HepG2 (cell line): ENCODE measurements at regions not wholly inside any gene's neighbourhood (a gene's known extent, or its start where the extent isn't known, plus 50 kb on each side); places are given as distances from the start of the nearest gene placed in this dataset.
A peak's percentile ranks its signal among the peaks of the same experiment; 100 is the strongest.

Experiments
- GATAD1 ChIP-seq: IDR thresholded peaks from 2 replicates; pipeline ENCODE4 v1.6.1; 2016; ENCODE audit warnings: missing genetic modification reagents, missing compliant biosample characterization
- HOXA3 ChIP-seq: sonication (generic); formaldehyde crosslinking; IDR thresholded peaks from 2 replicates; pipeline ENCODE4 v1.5.0; 2020; ENCODE audit warnings: missing genetic modification reagents
- KAT2B ChIP-seq: fragments of 150-350 bp; IDR thresholded peaks from 2 replicates; pipeline ENCODE4 v1.6.1; 2014; ENCODE audit warnings: low read depth, low read length, borderline replicate concordance
- KAT7 ChIP-seq: IDR thresholded peaks from 2 replicates; pipeline ENCODE4 v1.6.1; 2018; ENCODE audit warnings: borderline replicate concordance, missing compliant biosample characterization
- MXD4 ChIP-seq: IDR thresholded peaks from 2 replicates; pipeline ENCODE4 v1.6.1; 2016; ENCODE audit warnings: mild to moderate bottlenecking, missing biosample characterization, missing genetic modification reagents
- RFX1 ChIP-seq: fragments of 450-650 bp; IDR thresholded peaks from 2 replicates; pipeline ENCODE4 v1.6.1; 2017
- TARDBP ChIP-seq: sonication (generic); formaldehyde crosslinking; IDR thresholded peaks from 2 replicates; pipeline ENCODE4 v1.8.0; 2022; ENCODE audit warnings: mild to moderate bottlenecking, missing genetic modification reagents
- ZFYVE20 ChIP-seq: sonication (generic); formaldehyde crosslinking; IDR thresholded peaks from 2 replicates; pipeline ENCODE4 v1.8.0; 2023; ENCODE audit warnings: low read depth, mild to moderate bottlenecking, moderate library complexity, missing genetic modification reagents, borderline replicate concordance
- ZKSCAN1 ChIP-seq: fragments of 150-350 bp; IDR thresholded peaks from 2 replicates; pipeline ENCODE4 v1.6.1; 2014; ENCODE audit warnings: low read length
- ZNF607 ChIP-seq: sonication (generic); formaldehyde crosslinking; IDR thresholded peaks from 2 replicates; pipeline ENCODE4 v1.5.1; 2020; ENCODE audit warnings: missing genetic modification reagents, mild to moderate bottlenecking, borderline replicate concordance
- ZSCAN31 ChIP-seq: sonication (generic); formaldehyde crosslinking; IDR thresholded peaks from 2 replicates; pipeline ENCODE4 v1.5.0; 2020; ENCODE audit warnings: low read depth, mild to moderate bottlenecking, missing genetic modification reagents
- TF ChIP-seq, protein P1 (sequence below): sonication (generic); formaldehyde crosslinking; IDR thresholded peaks from 2 replicates; pipeline ENCODE4 v1.4.0; 2020; ENCODE audit warnings: mild to moderate bottlenecking, missing genetic modification reagents, borderline replicate concordance
- TF ChIP-seq, protein P2 (sequence below): sonication (generic); formaldehyde crosslinking; IDR thresholded peaks from 2 replicates; pipeline ENCODE4 v1.5.0; 2020; ENCODE audit warnings: mild to moderate bottlenecking, missing genetic modification reagents, borderline replicate concordance
- TF ChIP-seq, protein P3 (sequence below): sonication (generic); formaldehyde crosslinking; IDR thresholded peaks from 2 replicates; pipeline ENCODE4 v1.4.0; 2020; ENCODE audit warnings: missing genetic modification reagents, borderline replicate concordance
- TF ChIP-seq, protein P4 (sequence below): sonication (generic); formaldehyde crosslinking; IDR thresholded peaks from 2 replicates; pipeline ENCODE4 v1.5.0; 2020; ENCODE audit warnings: mild to moderate bottlenecking, low read depth, missing genetic modification reagents, borderline replicate concordance
- TF ChIP-seq, protein P5 (sequence below): fragments of 450-650 bp; IDR thresholded peaks from 2 replicates; pipeline ENCODE4 v1.6.1; 2017

DNA sequence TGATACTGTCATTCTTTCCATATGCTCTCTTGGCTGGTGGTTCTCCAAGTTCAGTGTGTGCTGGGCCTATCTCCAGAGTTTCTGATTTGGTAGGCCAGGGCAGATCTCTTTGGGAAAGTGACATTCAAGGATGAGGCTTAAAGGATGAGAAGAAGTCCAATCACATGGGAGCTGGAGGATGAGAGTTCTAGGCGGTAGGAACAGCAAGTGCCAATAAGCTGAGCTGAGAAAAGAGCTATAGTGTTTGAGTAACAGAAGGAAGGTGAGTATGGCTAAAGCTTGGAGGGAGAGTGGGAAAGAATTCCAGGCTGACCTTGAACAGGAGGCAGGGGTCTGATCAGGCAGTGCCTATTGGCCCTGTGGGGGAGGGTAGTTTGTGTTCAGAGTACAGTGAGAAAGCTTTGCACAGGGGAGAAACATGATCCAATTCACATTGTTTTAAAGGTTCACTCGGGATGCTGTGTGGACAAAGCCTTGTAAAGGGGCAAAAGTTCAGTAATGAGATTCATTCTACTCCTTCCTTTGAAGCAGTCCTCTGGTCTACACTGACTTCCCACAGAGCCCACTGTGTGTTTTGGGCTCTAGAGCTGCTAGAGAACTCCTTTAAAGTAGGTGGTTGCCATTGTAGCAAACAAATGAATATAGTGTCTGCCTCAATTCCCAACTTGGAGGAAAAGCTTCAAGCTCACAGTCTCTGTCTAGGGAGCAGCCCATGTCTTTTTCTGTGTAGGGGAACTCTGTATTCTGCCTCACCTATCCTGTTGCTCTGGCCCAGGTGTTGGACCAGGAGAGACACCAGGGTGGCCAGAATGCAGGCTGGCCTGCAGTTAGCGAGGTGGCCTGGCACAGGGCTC lies 81.8 kb downstream of the FASTKD2 start (continued):
- TF ChIP-seq MXD4 (CRISPR knock-in tag), result 0 out of 2 replicates have a peak, but pooled peaks have one; percentile 50
- TF ChIP-seq KAT2B, result no peak
- TF ChIP-seq ZSCAN31 (CRISPR knock-in tag), result no peak; the same call in 1 of the 2 replicates
- TF ChIP-seq, protein P1, sequence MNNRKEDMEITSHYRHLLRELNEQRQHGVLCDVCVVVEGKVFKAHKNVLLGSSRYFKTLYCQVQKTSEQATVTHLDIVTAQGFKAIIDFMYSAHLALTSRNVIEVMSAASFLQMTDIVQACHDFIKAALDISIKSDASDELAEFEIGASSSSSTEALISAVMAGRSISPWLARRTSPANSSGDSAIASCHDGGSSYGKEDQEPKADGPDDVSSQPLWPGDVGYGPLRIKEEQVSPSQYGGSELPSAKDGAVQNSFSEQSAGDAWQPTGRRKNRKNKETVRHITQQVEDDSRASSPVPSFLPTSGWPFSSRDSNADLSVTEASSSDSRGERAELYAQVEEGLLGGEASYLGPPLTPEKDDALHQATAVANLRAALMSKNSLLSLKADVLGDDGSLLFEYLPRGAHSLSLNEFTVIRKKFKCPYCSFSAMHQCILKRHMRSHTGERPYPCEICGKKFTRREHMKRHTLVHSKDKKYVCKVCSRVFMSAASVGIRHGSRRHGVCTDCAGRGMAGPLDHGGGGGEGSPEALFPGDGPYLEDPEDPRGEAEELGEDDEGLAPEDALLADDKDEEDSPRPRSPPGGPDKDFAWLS (CRISPR knock-in tag), result no peak
- no peak for TF ChIP-seq ZNF607 (CRISPR knock-in tag)
- TF ChIP-seq RFX1, result no peak
- no peak for TF ChIP-seq ZFYVE20
- TF ChIP-seq, protein P2, sequence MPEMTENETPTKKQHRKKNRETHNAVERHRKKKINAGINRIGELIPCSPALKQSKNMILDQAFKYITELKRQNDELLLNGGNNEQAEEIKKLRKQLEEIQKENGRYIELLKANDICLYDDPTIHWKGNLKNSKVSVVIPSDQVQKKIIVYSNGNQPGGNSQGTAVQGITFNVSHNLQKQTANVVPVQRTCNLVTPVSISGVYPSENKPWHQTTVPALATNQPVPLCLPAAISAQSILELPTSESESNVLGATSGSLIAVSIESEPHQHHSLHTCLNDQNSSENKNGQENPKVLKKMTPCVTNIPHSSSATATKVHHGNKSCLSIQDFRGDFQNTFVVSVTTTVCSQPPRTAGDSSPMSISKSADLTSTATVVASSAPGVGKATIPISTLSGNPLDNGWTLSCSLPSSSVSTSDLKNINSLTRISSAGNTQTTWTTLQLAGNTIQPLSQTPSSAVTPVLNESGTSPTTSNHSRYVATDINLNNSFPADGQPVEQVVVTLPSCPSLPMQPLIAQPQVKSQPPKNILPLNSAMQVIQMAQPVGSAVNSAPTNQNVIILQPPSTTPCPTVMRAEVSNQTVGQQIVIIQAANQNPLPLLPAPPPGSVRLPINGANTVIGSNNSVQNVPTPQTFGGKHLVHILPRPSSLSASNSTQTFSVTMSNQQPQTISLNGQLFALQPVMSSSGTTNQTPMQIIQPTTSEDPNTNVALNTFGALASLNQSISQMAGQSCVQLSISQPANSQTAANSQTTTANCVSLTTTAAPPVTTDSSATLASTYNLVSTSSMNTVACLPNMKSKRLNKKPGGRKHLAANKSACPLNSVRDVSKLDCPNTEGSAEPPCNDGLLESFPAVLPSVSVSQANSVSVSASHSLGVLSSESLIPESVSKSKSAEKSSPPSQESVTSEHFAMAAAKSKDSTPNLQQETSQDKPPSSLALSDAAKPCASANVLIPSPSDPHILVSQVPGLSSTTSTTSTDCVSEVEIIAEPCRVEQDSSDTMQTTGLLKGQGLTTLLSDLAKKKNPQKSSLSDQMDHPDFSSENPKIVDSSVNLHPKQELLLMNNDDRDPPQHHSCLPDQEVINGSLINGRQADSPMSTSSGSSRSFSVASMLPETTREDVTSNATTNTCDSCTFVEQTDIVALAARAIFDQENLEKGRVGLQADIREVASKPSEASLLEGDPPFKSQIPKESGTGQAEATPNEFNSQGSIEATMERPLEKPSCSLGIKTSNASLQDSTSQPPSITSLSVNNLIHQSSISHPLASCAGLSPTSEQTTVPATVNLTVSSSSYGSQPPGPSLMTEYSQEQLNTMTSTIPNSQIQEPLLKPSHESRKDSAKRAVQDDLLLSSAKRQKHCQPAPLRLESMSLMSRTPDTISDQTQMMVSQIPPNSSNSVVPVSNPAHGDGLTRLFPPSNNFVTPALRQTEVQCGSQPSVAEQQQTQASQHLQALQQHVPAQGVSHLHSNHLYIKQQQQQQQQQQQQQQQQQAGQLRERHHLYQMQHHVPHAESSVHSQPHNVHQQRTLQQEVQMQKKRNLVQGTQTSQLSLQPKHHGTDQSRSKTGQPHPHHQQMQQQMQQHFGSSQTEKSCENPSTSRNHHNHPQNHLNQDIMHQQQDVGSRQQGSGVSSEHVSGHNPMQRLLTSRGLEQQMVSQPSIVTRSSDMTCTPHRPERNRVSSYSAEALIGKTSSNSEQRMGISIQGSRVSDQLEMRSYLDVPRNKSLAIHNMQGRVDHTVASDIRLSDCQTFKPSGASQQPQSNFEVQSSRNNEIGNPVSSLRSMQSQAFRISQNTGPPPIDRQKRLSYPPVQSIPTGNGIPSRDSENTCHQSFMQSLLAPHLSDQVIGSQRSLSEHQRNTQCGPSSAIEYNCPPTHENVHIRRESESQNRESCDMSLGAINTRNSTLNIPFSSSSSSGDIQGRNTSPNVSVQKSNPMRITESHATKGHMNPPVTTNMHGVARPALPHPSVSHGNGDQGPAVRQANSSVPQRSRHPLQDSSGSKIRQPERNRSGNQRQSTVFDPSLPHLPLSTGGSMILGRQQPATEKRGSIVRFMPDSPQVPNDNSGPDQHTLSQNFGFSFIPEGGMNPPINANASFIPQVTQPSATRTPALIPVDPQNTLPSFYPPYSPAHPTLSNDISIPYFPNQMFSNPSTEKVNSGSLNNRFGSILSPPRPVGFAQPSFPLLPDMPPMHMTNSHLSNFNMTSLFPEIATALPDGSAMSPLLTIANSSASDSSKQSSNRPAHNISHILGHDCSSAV (CRISPR knock-in tag), result no peak
- TF ChIP-seq, protein P3, sequence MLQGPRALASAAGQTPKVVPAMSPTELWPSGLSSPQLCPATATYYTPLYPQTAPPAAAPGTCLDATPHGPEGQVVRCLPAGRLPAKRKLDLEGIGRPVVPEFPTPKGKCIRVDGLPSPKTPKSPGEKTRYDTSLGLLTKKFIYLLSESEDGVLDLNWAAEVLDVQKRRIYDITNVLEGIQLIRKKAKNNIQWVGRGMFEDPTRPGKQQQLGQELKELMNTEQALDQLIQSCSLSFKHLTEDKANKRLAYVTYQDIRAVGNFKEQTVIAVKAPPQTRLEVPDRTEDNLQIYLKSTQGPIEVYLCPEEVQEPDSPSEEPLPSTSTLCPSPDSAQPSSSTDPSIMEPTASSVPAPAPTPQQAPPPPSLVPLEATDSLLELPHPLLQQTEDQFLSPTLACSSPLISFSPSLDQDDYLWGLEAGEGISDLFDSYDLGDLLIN (CRISPR knock-in tag), result no peak
- peak; percentile 64 for TF ChIP-seq HOXA3 (CRISPR knock-in tag)
- TF ChIP-seq TARDBP, result peak; percentile 85
- peak; percentile 68; the same call in 1 of the 2 replicates for TF ChIP-seq ZKSCAN1
- TF ChIP-seq, protein P4, sequence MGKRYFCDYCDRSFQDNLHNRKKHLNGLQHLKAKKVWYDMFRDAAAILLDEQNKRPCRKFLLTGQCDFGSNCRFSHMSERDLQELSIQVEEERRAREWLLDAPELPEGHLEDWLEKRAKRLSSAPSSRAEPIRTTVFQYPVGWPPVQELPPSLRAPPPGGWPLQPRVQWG (CRISPR knock-in tag), result no peak
- peak; percentile 66; the same call in 1 of the 2 replicates for TF ChIP-seq KAT7 (CRISPR knock-in tag)
- TF ChIP-seq GATAD1 (CRISPR knock-in tag), result no peak
- TF ChIP-seq, protein P5, sequence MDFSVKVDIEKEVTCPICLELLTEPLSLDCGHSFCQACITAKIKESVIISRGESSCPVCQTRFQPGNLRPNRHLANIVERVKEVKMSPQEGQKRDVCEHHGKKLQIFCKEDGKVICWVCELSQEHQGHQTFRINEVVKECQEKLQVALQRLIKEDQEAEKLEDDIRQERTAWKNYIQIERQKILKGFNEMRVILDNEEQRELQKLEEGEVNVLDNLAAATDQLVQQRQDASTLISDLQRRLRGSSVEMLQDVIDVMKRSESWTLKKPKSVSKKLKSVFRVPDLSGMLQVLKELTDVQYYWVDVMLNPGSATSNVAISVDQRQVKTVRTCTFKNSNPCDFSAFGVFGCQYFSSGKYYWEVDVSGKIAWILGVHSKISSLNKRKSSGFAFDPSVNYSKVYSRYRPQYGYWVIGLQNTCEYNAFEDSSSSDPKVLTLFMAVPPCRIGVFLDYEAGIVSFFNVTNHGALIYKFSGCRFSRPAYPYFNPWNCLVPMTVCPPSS, result no peak
